Astrocyte (in vitro differentiated cells and primary cell): ENCODE measurements at regions not wholly inside any gene's neighbourhood (a gene's known extent, or its start where the extent isn't known, plus 50 kb on each side); places are given as distances from the start of the nearest gene placed in this dataset.

ENCODE experiments used
- DNase-seq: peaks from one replicate; pipeline ENCODE4 v3.0.0-alpha.2; 2010; ENCODE audit warnings: low read depth
- FAIRE-seq: peaks from 2 replicates; lab custom pipeline; 2011; peaks lifted over from hg19 to GRCh38; lab: Jason Lieb, UNC
- H2AFZ ChIP-seq: 2 replicates; pipeline ENCODE4 v1.6.0; 2012; ENCODE audit warnings: low read depth, low read length, inconsistent platforms
- H3K27ac ChIP-seq: 2 replicates; pipeline ENCODE4 v1.5.1; 2011; ENCODE audit warnings: low read depth, low read length, inconsistent platforms
- H3K27me3 ChIP-seq: 2 replicates; pipeline ENCODE4 v1.6.0; 2011; ENCODE audit warnings: low read length, inconsistent platforms; ENCODE audit not compliant: insufficient read depth
- H3K36me3 ChIP-seq: 2 replicates; pipeline ENCODE4 v1.5.1; 2011; ENCODE audit warnings: low read length, inconsistent platforms; ENCODE audit not compliant: insufficient read depth
- H3K4me1 ChIP-seq: 2 replicates; pipeline ENCODE4 v1.5.1; 2011; ENCODE audit warnings: low read length, inconsistent platforms; ENCODE audit not compliant: insufficient read depth
- H3K4me2 ChIP-seq: 2 replicates; pipeline ENCODE4 v1.6.0; 2012; ENCODE audit warnings: low read length, inconsistent platforms
- H3K4me3 ChIP-seq: 2 replicates; pipeline ENCODE4 v1.5.1; 2011; ENCODE audit warnings: low read depth, mild to moderate bottlenecking, low read length, inconsistent platforms; ENCODE audit not compliant: insufficient read depth
- H3K79me2 ChIP-seq: 2 replicates; pipeline ENCODE4 v1.6.0; 2012; ENCODE audit warnings: mild to moderate bottlenecking, low read length, inconsistent platforms; ENCODE audit not compliant: insufficient read depth
- H3K9ac ChIP-seq: 2 replicates; pipeline ENCODE4 v1.6.0; 2012; ENCODE audit warnings: mild to moderate bottlenecking, low read length, inconsistent platforms
- H3K9me3 ChIP-seq: 2 replicates; pipeline ENCODE4 v1.5.1; 2012; ENCODE audit warnings: low read depth, mild to moderate bottlenecking, low read length, inconsistent platforms; ENCODE audit not compliant: insufficient read depth
- H4K20me1 ChIP-seq: 2 replicates; pipeline ENCODE4 v1.6.0; 2012; ENCODE audit warnings: low read length, inconsistent platforms; ENCODE audit not compliant: insufficient read depth
- H3K27ac Mint-ChIP-seq: one replicate; pipeline ENCODE4 v1.8.0; 2021; ENCODE audit warnings: mild to moderate bottlenecking, mixed read lengths; ENCODE audit not compliant: unreplicated experiment
- H3K27me3 Mint-ChIP-seq: one replicate; pipeline ENCODE4 v1.8.0; 2021; ENCODE audit warnings: low read depth, mixed read lengths; ENCODE audit not compliant: unreplicated experiment
- H3K36me3 Mint-ChIP-seq: one replicate; pipeline ENCODE4 v1.8.0; 2021; ENCODE audit warnings: low read depth, mixed read lengths; ENCODE audit not compliant: unreplicated experiment
- H3K4me1 Mint-ChIP-seq: one replicate; pipeline ENCODE4 v1.8.0; 2021; ENCODE audit warnings: low read depth, mixed read lengths; ENCODE audit not compliant: unreplicated experiment
- H3K4me3 Mint-ChIP-seq: one replicate; pipeline ENCODE4 v1.8.0; 2021; ENCODE audit warnings: mild to moderate bottlenecking, moderate library complexity, mixed read lengths; ENCODE audit not compliant: unreplicated experiment
- H3K9me3 Mint-ChIP-seq: one replicate; pipeline ENCODE4 v1.8.0; 2021; ENCODE audit warnings: mild to moderate bottlenecking, mixed read lengths; ENCODE audit not compliant: unreplicated experiment
- CTCF ChIP-seq: IDR thresholded peaks from 2 replicates; pipeline ENCODE4 v1.5.1; 2011; ENCODE audit warnings: low read depth, mild to moderate bottlenecking, inconsistent platforms, low read length, moderate library complexity; ENCODE audit not compliant: insufficient read depth
- EZH2 ChIP-seq: IDR thresholded peaks from 2 replicates; pipeline ENCODE4 v1.6.1; 2012; ENCODE audit warnings: mild to moderate bottlenecking, low read length, inconsistent platforms; ENCODE audit not compliant: insufficient read depth

- no peaks in the 10 kb centered on the region for H3K4me1 ChIP-seq
- H3K9ac ChIP-seq: no peak overlapping the region
- no peak for DNase-seq
- Mint-ChIP-seq H3K4me3 (no peak overlapping the region), H3K4me1 (no peaks in the 10 kb centered on the region), H3K27ac (no peak overlapping the region), H3K36me3 (no peaks in the 10 kb centered on the region), H3K27me3 (no peaks in the 10 kb centered on the region), H3K9me3 (peaks cover 4% of the 10 kb centered on the region)
- TF ChIP-seq EZH2 (no peak), CTCF (no peak)
- H3K27ac ChIP-seq: no peak overlapping the region
- H3K9me3 ChIP-seq: no peaks in the 10 kb centered on the region
- no peak overlapping the region for H2AFZ ChIP-seq
- no peak for FAIRE-seq
- no peaks in the 10 kb centered on the region for H4K20me1 ChIP-seq
- H3K4me3 ChIP-seq: no peak overlapping the region
- no peaks in the 10 kb centered on the region for H3K36me3 ChIP-seq
- no peak overlapping the region for H3K4me2 ChIP-seq
- H3K79me2 ChIP-seq: no peaks in the 10 kb centered on the region
- no peaks in the 10 kb centered on the region for H3K27me3 ChIP-seq
Measured at GRCh38 chr12:75600146-75600545, 88.7 kb upstream of the KRR1 start.

DNA sequence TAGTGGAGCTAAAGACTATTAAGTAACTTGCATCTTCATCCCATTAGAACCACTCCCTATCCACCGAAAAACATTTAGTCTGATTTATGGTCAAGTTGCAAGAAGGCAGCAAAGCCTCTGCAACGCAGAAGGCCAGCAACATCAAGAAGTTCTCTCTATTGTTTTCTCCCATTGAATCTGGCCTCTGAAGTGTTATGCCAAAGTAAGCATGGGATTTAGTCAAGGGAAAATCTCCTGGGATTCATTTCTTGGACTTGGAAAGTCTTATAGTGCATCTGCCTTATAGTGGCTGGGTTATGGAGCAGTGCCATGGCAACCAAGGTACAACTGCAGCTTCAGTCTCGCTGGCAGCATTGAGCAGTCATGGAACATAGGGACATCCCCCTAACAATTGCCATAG lies 87.7 kb upstream of the KRR1 start:
- TF ChIP-seq EZH2 (no peak), CTCF (no peak)

GRCh38 chr12:75596406-75596805 lies 85.0 kb upstream of the KRR1 start:
- no peak overlapping the region for H3K4me3 ChIP-seq
- no peak overlapping the region for H3K9ac ChIP-seq
- TF ChIP-seq EZH2 (no peak), CTCF (no peak)
- no peak overlapping the region for H2AFZ ChIP-seq
- FAIRE-seq: peak; percentile 29
- H3K9me3 Mint-ChIP-seq: peaks cover 4% of the 10 kb centered on the region
- no peaks in the 10 kb centered on the region for H3K4me1 ChIP-seq
- H3K27ac ChIP-seq: no peak overlapping the region
- H3K4me3 Mint-ChIP-seq: no peak overlapping the region
- no peak overlapping the region for H3K27ac Mint-ChIP-seq
- no peaks in the 10 kb centered on the region for H4K20me1 ChIP-seq
- DNase-seq: no peak
- H3K36me3 Mint-ChIP-seq: no peaks in the 10 kb centered on the region
- no peak overlapping the region for H3K4me2 ChIP-seq
- no peaks in the 10 kb centered on the region for H3K4me1 Mint-ChIP-seq
- H3K27me3 Mint-ChIP-seq: no peaks in the 10 kb centered on the region
- no peaks in the 10 kb centered on the region for H3K79me2 ChIP-seq
- H3K36me3 ChIP-seq: no peaks in the 10 kb centered on the region
- H3K27me3 ChIP-seq: no peaks in the 10 kb centered on the region
- H3K9me3 ChIP-seq: no peaks in the 10 kb centered on the region

More for the DNA sequence above, 87.7 kb upstream of the KRR1 start:
- no peaks in the 10 kb centered on the region for H3K79me2 ChIP-seq
- no peak overlapping the region for H3K4me3 ChIP-seq
- Mint-ChIP-seq H3K27ac (no peak overlapping the region), H3K4me1 (no peaks in the 10 kb centered on the region), H3K9me3 (peaks cover 4% of the 10 kb centered on the region), H3K27me3 (no peaks in the 10 kb centered on the region), H3K4me3 (no peak overlapping the region), H3K36me3 (no peaks in the 10 kb centered on the region)
- H4K20me1 ChIP-seq: no peaks in the 10 kb centered on the region
- H2AFZ ChIP-seq: no peak overlapping the region
- H3K9me3 ChIP-seq: no peaks in the 10 kb centered on the region
- H3K27ac ChIP-seq: no peak overlapping the region
- H3K4me1 ChIP-seq: no peaks in the 10 kb centered on the region
- FAIRE-seq (no peak), DNase-seq (no peak)
- H3K27me3 ChIP-seq: no peaks in the 10 kb centered on the region
- no peaks in the 10 kb centered on the region for H3K36me3 ChIP-seq
- H3K9ac ChIP-seq: no peak overlapping the region
- no peak overlapping the region for H3K4me2 ChIP-seq
